ENCODE measurements at regions not wholly inside any gene's neighbourhood (a gene's known extent, or its start where the extent isn't known, plus 50 kb on each side); places are given as distances from the start of the nearest gene placed in this dataset.

DNA sequence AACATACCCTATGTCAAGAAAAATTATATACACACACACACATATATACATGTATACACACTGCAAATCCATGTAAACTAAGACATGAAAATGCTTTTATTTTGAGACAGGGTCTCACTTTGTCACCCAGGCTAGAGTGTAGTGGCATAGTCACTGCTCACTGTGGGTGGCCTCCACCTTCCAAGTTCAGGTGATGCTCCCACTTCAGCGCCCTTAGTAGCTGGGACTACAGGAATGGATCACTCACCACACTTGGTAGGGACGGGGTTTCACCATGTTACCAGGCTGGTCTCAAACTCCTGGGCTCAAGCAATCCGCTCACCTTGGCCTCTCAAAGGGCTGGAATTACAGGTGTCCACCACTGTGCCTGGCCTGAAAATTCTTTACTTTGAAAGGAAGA lies 617.6 kb downstream of the NYAP2 start:
- no peaks in the 10 kb centered on the region for H3K27me3 Mint-ChIP-seq (ENCODE audit: insufficient read depth, unreplicated experiment)
- no peak for DNase-seq (ENCODE audit: unreplicated experiment)
- no TSS peak for BruUV-seq (replicated peaks)
- peaks cover 6% of the 10 kb centered on the region for H3K4me1 Mint-ChIP-seq (ENCODE audit: insufficient read depth, unreplicated experiment)
- TF ChIP-seq, protein P1, sequence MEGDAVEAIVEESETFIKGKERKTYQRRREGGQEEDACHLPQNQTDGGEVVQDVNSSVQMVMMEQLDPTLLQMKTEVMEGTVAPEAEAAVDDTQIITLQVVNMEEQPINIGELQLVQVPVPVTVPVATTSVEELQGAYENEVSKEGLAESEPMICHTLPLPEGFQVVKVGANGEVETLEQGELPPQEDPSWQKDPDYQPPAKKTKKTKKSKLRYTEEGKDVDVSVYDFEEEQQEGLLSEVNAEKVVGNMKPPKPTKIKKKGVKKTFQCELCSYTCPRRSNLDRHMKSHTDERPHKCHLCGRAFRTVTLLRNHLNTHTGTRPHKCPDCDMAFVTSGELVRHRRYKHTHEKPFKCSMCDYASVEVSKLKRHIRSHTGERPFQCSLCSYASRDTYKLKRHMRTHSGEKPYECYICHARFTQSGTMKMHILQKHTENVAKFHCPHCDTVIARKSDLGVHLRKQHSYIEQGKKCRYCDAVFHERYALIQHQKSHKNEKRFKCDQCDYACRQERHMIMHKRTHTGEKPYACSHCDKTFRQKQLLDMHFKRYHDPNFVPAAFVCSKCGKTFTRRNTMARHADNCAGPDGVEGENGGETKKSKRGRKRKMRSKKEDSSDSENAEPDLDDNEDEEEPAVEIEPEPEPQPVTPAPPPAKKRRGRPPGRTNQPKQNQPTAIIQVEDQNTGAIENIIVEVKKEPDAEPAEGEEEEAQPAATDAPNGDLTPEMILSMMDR (IDR thresholded peaks at IDR 0.05; ENCODE audit: unreplicated experiment) = no peak
- ChIA-PET POLR2A (no interaction called here), CTCF (no interaction called here)
- peaks cover 6% of the 10 kb centered on the region for H3K9me3 Mint-ChIP-seq (ENCODE audit: unreplicated experiment)
- H3K27ac Mint-ChIP-seq (ENCODE audit: low read depth, unreplicated experiment) = no peak overlapping the region
- no peak overlapping the region for H3K4me3 Mint-ChIP-seq (ENCODE audit: unreplicated experiment)
- intact Hi-C loops (cut with micrococcal nuclease) = no loop called here
- no peaks in the 10 kb centered on the region for H3K36me3 Mint-ChIP-seq (ENCODE audit: insufficient read depth, unreplicated experiment)

DNA sequence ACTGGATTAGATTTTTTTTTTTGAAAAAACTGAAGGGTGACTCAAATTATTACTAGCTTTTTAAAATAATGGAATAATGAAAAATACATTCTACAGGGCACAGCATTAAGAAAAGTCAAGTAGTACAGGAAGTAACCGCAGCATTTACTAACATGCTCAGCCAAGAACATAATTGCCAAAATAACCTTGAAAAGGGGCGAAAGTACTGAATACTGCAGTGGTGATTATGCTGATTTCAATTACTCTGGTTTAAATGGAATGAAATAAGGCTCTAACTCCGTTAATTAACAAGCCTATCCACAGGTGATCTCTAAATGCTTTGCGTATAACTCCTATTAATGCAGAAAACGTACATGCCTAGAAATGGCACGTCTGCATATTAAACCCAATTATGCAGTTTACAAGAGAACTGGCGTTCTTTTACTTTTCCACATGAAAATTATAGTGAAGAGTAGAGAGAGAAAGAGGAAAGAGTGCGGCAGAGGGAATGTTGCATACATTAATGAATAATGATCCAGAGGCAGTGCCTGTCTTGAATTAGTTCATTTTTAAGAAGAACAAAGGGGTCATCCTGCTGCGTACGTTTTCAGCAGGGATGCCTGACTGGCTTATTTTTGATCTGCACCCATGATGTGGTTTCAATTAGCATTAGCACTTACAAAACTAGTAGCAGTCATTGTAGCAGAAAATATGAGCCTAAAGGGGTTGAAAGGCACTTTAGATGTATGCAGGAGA lies 612.4 kb downstream of the NYAP2 start:
- CTCF ChIA-PET = no interaction called here
- intact Hi-C loops (cut with micrococcal nuclease) = no loop called here
- BruUV-seq (replicated peaks) = no TSS peak
- DNase-seq (ENCODE audit: unreplicated experiment) = no peak
- Mint-ChIP-seq H3K36me3 (ENCODE audit: insufficient read depth, unreplicated experiment) (no peaks in the 10 kb centered on the region), H3K4me1 (ENCODE audit: insufficient read depth, unreplicated experiment) (no peaks in the 10 kb centered on the region), H3K27me3 (ENCODE audit: insufficient read depth, unreplicated experiment) (no peaks in the 10 kb centered on the region), H3K27ac (ENCODE audit: low read depth, unreplicated experiment) (no peak overlapping the region), H3K9me3 (ENCODE audit: unreplicated experiment) (no peaks in the 10 kb centered on the region), H3K4me3 (ENCODE audit: unreplicated experiment) (no peak overlapping the region)
- TF ChIP-seq, protein P1 (IDR thresholded peaks at IDR 0.05; ENCODE audit: unreplicated experiment) = no peak
- POLR2A ChIA-PET = interaction anchor here (0.6 kb wide), 1 partner anchor 166 kb away, joined by 3 read pairs; no protein-coding TSS in a partner anchor

DNA sequence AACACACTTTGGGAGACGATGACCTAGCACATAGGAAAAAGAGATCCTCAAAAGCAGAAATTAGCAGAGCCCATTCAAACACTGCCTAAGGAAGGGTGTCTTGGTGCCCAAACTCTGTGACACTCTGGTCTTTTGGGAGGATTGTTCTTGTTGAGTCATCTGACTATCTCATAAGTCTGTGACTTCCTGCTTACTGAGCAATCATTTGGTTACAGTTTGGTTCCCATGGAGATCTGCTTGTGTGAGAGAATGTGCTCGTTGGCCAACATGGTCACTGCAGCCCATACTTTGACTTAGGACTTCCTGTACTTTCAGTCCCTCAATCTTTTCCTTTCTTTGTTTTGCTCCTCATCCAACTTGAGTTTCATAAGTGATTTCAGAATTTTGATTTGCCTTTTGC lies 602.9 kb downstream of the NYAP2 start:
- TF ChIP-seq, protein P1 (IDR thresholded peaks at IDR 0.05; ENCODE audit: unreplicated experiment) = no peak
- CTCF ChIA-PET = no interaction called here
- Mint-ChIP-seq H3K36me3 (ENCODE audit: insufficient read depth, unreplicated experiment) (no peaks in the 10 kb centered on the region), H3K4me1 (ENCODE audit: insufficient read depth, unreplicated experiment) (no peaks in the 10 kb centered on the region), H3K27me3 (ENCODE audit: insufficient read depth, unreplicated experiment) (no peaks in the 10 kb centered on the region), H3K9me3 (ENCODE audit: unreplicated experiment) (no peaks in the 10 kb centered on the region), H3K4me3 (ENCODE audit: unreplicated experiment) (no peak overlapping the region), H3K27ac (ENCODE audit: low read depth, unreplicated experiment) (no peak overlapping the region)
- POLR2A ChIA-PET = no interaction called here
- no TSS peak for BruUV-seq (replicated peaks)
- intact Hi-C loops (cut with micrococcal nuclease) = no loop called here
- DNase-seq (ENCODE audit: unreplicated experiment) = peak; percentile 47

DNA sequence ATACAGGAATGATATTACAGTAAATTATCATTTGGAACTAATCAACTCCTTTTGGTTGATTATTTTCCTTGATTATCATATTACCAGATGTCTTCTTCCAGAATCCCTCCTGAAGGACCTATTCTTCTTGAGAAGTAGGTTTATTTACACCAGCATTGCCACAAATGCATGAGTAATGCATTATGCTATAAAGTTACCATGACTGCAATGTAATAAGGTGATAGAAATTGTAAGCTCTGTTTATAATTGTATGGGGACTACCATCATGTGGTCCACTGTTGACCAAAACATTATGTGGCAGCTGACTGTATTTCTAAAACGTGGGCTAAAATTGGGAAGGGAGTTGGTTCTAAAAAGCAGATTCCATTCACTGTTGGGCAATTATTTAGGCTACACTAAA lies 602.2 kb downstream of the NYAP2 start:
- H3K27me3 Mint-ChIP-seq (ENCODE audit: insufficient read depth, unreplicated experiment) = no peaks in the 10 kb centered on the region
- BruUV-seq (replicated peaks) = no TSS peak
- TF ChIP-seq, protein P1 (IDR thresholded peaks at IDR 0.05; ENCODE audit: unreplicated experiment) = no peak
- H3K27ac Mint-ChIP-seq (ENCODE audit: low read depth, unreplicated experiment) = no peak overlapping the region
- H3K4me1 Mint-ChIP-seq (ENCODE audit: insufficient read depth, unreplicated experiment) = no peaks in the 10 kb centered on the region
- H3K4me3 Mint-ChIP-seq (ENCODE audit: unreplicated experiment) = no peak overlapping the region
- no peaks in the 10 kb centered on the region for H3K9me3 Mint-ChIP-seq (ENCODE audit: unreplicated experiment)
- intact Hi-C loops (cut with micrococcal nuclease) = no loop called here
- no peak for DNase-seq (ENCODE audit: unreplicated experiment)
- POLR2A ChIA-PET = no interaction called here
- CTCF ChIA-PET = interaction anchor here (0.6 kb wide), 1 partner anchor 16 kb away, joined by 5 read pairs; no protein-coding TSS in a partner anchor
- no peaks in the 10 kb centered on the region for H3K36me3 Mint-ChIP-seq (ENCODE audit: insufficient read depth, unreplicated experiment)

Measured in MCF 10A (cell line).